ENCODE measurements at regions not wholly inside any gene's neighbourhood (a gene's known extent, or its start where the extent isn't known, plus 50 kb on each side); places are given as distances from the start of the nearest gene placed in this dataset.

DNA sequence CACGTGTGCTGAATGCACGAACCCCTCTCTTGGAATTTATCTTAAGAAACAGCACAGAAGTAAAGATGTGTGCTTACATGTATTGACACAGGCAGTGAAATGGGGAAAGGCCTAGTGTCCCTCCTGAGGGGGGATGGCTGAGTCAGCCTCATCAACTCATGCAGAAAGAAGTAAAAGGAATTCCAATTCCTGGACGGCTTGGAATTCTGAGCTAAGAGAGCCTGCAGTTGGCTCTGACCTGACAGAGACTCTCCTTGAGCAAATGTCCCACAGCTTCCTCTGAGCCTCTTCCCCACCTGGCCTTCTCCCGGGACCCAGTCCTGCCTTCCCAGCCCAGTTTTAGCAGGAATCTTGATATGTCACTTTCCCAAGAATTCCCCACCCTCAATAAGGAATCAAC is 542.4 kb upstream of the ADARB2 start:
- TF ChIP-seq POLR2A (IDR thresholded peaks at IDR 0.05) = no peak
- TF ChIP-seq, protein P1, sequence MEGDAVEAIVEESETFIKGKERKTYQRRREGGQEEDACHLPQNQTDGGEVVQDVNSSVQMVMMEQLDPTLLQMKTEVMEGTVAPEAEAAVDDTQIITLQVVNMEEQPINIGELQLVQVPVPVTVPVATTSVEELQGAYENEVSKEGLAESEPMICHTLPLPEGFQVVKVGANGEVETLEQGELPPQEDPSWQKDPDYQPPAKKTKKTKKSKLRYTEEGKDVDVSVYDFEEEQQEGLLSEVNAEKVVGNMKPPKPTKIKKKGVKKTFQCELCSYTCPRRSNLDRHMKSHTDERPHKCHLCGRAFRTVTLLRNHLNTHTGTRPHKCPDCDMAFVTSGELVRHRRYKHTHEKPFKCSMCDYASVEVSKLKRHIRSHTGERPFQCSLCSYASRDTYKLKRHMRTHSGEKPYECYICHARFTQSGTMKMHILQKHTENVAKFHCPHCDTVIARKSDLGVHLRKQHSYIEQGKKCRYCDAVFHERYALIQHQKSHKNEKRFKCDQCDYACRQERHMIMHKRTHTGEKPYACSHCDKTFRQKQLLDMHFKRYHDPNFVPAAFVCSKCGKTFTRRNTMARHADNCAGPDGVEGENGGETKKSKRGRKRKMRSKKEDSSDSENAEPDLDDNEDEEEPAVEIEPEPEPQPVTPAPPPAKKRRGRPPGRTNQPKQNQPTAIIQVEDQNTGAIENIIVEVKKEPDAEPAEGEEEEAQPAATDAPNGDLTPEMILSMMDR (IDR thresholded peaks at IDR 0.05) = no peak
